Fibroblast of villous mesenchyme (primary cell): ENCODE measurements at regions not wholly inside any gene's neighbourhood (a gene's known extent, or its start where the extent isn't known, plus 50 kb on each side); places are given as distances from the start of the nearest gene placed in this dataset.

Experiments used
- DNase-seq: peaks from one replicate; pipeline ENCODE4 v3.0.0-alpha.2; 2010; ENCODE audit warnings: low read depth
- H3K4me3 ChIP-seq: 2 replicates; pipeline ENCODE4 v1.5.1; 2011; ENCODE audit warnings: low read depth, mild to moderate bottlenecking, low read length
- CTCF ChIP-seq: IDR thresholded peaks from 2 replicates; pipeline ENCODE4 v1.5.1; 2012; ENCODE audit warnings: low read depth, mild to moderate bottlenecking, low read length; ENCODE audit not compliant: insufficient read depth

- TF ChIP-seq CTCF = no peak
- DNase-seq = no peak
- no peak overlapping the region for H3K4me3 ChIP-seq
Observed at GRCh38 chr12:17763366-17763765, 326.6 kb downstream of the RERGL start.

GRCh38 chr12:17759982-17760381 lies 330.0 kb downstream of the RERGL start:
- no peak overlapping the region for H3K4me3 ChIP-seq
- no peak for TF ChIP-seq CTCF
- no peak for DNase-seq
